GM12878 (cell line): ENCODE measurements at regions not wholly inside any gene's neighbourhood (a gene's known extent, or its start where the extent isn't known, plus 50 kb on each side); places are given as distances from the start of the nearest gene placed in this dataset.

ENCODE experiments used
- ATAC-seq: fragments of 200-7000 bp; cut with Tn5 transposase; 3 replicates; pipeline ENCODE4 v1.9.1; 2020; ENCODE audit warnings: mild to moderate bottlenecking, moderate library complexity
- BruUV-seq: library from RNA; stranded (reverse); fragments of 400-500 nt; replicated peaks from 2 replicates; lab custom pipeline; 2021; lab: Mats Ljungman, UMichigan
- CTCF ChIA-PET: fragments of 300-600 bp; sonication (Branson Sonifier 250); formaldehyde crosslinking; extraction: SDS; loops from one replicate; lab custom pipeline; 2021; ENCODE audit warnings: inconsistent platforms; lab: Yijun Ruan, JAX
- POLR2A ChIA-PET: fragments of 350-600 bp; formaldehyde crosslinking; extraction: SDS; loops from one replicate; lab custom pipeline; 2021; ENCODE audit warnings: inconsistent platforms; lab: Charles Lee
- RAD21 ChIA-PET: fragments of 300-600 bp; sonication (Branson Sonifier 250); formaldehyde crosslinking; loops from one replicate; lab custom pipeline; 2023; ENCODE audit warnings: antibody characterized with exemption; ENCODE audit not compliant: unreplicated experiment; lab: Charles Lee
- SMC1A ChIA-PET: fragments of 300-600 bp; sonication (Branson Sonifier 250); formaldehyde crosslinking; loops from one replicate; lab custom pipeline; 2023; ENCODE audit not compliant: unreplicated experiment, uncharacterized antibody; lab: Charles Lee
- DNase-seq: peaks from one replicate; pipeline ENCODE4 v3.0.0-alpha.2; 2011; ENCODE audit warnings: low read depth, low spot score
- FAIRE-seq: peaks from 3 replicates; lab custom pipeline; 2011; peaks lifted over from hg19 to GRCh38; lab: Jason Lieb, UNC
- H2AFZ ChIP-seq: 2 replicates; pipeline ENCODE4 v1.6.0; 2011; ENCODE audit warnings: low read depth, low read length, control low read depth; ENCODE audit not compliant: control insufficient read depth
- H3K27ac ChIP-seq: 2 replicates; pipeline ENCODE4 v1.5.1; 2011; ENCODE audit warnings: control low read depth; ENCODE audit not compliant: control insufficient read depth, insufficient read depth
- H3K27me3 ChIP-seq, 2 experiments: replicated peaks in 1 of 2; 2 replicates each; pipeline versions ENCODE4 v1.6.0 to v1.6.1; 2011; ENCODE audit warnings: low read length in 1 of 2; ENCODE audit not compliant: control insufficient read depth in 2 of 2, insufficient read depth in 2 of 2
- H3K36me3 ChIP-seq, 2 experiments: 2 replicates each; pipeline ENCODE4 v1.5.1; 2011; ENCODE audit warnings: low read length in 1 of 2; ENCODE audit not compliant: control insufficient read depth in 2 of 2, insufficient read depth in 2 of 2
- H3K4me1 ChIP-seq: 2 replicates; pipeline ENCODE4 v1.6.1; 2011; ENCODE audit warnings: mild to moderate bottlenecking, low read length, moderate library complexity, mixed read lengths; ENCODE audit not compliant: control insufficient read depth, insufficient read depth
- H3K4me2 ChIP-seq: 2 replicates; pipeline ENCODE4 v1.6.0; 2011; ENCODE audit warnings: control low read depth; ENCODE audit not compliant: control insufficient read depth, insufficient read depth
- H3K4me3 ChIP-seq: fragments of 200-600 bp; sonication (generic); 2 replicates; pipeline ENCODE4 v1.5.1; 2016
- H3K79me2 ChIP-seq: 2 replicates; pipeline ENCODE4 v1.6.0; 2011; ENCODE audit warnings: low read length; ENCODE audit not compliant: control insufficient read depth, insufficient read depth
- H3K9ac ChIP-seq: 2 replicates; pipeline ENCODE4 v1.8.0; 2011; ENCODE audit warnings: low read length, control low read depth, mixed read lengths; ENCODE audit not compliant: control insufficient read depth, insufficient read depth
- H3K9me3 ChIP-seq: replicated peaks from 3 replicates; pipeline ENCODE4 v1.5.1; 2011; ENCODE audit warnings: mild to moderate bottlenecking, low read length; ENCODE audit not compliant: control insufficient read depth, insufficient read depth
- H4K20me1 ChIP-seq: 2 replicates; pipeline ENCODE4 v1.6.0; 2011; ENCODE audit not compliant: control insufficient read depth, insufficient read depth
- CBFB ChIP-seq: IDR thresholded peaks from 2 replicates; pipeline ENCODE4 v1.6.1; 2016; ENCODE audit warnings: antibody characterized with exemption, low read depth
- FOXM1 ChIP-seq: IDR thresholded peaks from 2 replicates; pipeline ENCODE4 v1.6.1; 2012; ENCODE audit warnings: low read depth, mild to moderate bottlenecking, inconsistent platforms, low read length, moderate library complexity
- NR2C2 ChIP-seq: IDR thresholded peaks from 2 replicates; pipeline ENCODE4 v1.6.1; 2011; ENCODE audit warnings: borderline replicate concordance, low read depth; ENCODE audit not compliant: control insufficient read depth, insufficient read length
- POLR2AphosphoS2 ChIP-seq: IDR thresholded peaks from 2 replicates; pipeline ENCODE4 v1.6.1; 2011; ENCODE audit warnings: low read depth, mild to moderate bottlenecking, low read length, improper control_type of control experiment, moderate library complexity
- POLR2AphosphoS5 ChIP-seq: IDR thresholded peaks from 2 replicates; pipeline ENCODE4 v1.6.1; 2011; ENCODE audit warnings: mild to moderate bottlenecking, low read length, inconsistent platforms
- POU2F2 ChIP-seq: IDR thresholded peaks from 3 replicates; pipeline ENCODE4 v1.6.1; 2011; ENCODE audit warnings: low read depth, mild to moderate bottlenecking, low read length, borderline replicate concordance
- RAD21 ChIP-seq: IDR thresholded peaks from 2 replicates; pipeline ENCODE4 v1.6.1; 2011; ENCODE audit warnings: mild to moderate bottlenecking, low read depth, low read length, moderate library complexity; ENCODE audit not compliant: insufficient read depth
- RUNX3 ChIP-seq: IDR thresholded peaks from 2 replicates; pipeline ENCODE4 v1.6.1; 2012; ENCODE audit warnings: low read length, inconsistent platforms
- TCF12 ChIP-seq: IDR thresholded peaks from 2 replicates; pipeline ENCODE4 v1.6.1; 2011; ENCODE audit warnings: low read depth, mild to moderate bottlenecking, low read length
- TCF3 ChIP-seq: IDR thresholded peaks from 2 replicates; pipeline ENCODE4 v1.6.1; 2012; ENCODE audit warnings: low read depth, mild to moderate bottlenecking, low read length, borderline replicate concordance; ENCODE audit not compliant: insufficient read depth
- WGBS: methylation state at CpG from one replicate; pipeline ENCODE4 v1.1.6; 2016; ENCODE audit warnings: low lambda C conversion rate; ENCODE audit not compliant: insufficient replicate concordance, insufficient coverage; ENCODE audit errors: missing lambda C conversion rate; 5-methylcytosine and 5-hydroxymethylcytosine counted together
- in situ Hi-C: fragments of 300-500 bp; cut with MboI; formaldehyde crosslinking; loops from 9 replicates; pipeline ENCODE4 v1.14.3; 2018; ENCODE audit warnings: mixed read lengths
- intact Hi-C: fragments of 100-400 bp; cut with micrococcal nuclease; formaldehyde crosslinking; loops from one replicate; pipeline ENCODE4 v1.14.2; 2022; ENCODE audit not compliant: unreplicated experiment
- TF ChIP-seq, protein P1 (sequence below): IDR thresholded peaks from 2 replicates; pipeline ENCODE4 v1.6.1; 2012; ENCODE audit warnings: mild to moderate bottlenecking, low read depth, low read length
- TF ChIP-seq, protein P2 (sequence below): IDR thresholded peaks from 2 replicates; pipeline ENCODE4 v1.6.1; 2012; ENCODE audit warnings: low read depth, low read length, improper control_type of control experiment

- no peak for TF ChIP-seq TCF3
- TF ChIP-seq CBFB, result no peak
- TF ChIP-seq, protein P1, sequence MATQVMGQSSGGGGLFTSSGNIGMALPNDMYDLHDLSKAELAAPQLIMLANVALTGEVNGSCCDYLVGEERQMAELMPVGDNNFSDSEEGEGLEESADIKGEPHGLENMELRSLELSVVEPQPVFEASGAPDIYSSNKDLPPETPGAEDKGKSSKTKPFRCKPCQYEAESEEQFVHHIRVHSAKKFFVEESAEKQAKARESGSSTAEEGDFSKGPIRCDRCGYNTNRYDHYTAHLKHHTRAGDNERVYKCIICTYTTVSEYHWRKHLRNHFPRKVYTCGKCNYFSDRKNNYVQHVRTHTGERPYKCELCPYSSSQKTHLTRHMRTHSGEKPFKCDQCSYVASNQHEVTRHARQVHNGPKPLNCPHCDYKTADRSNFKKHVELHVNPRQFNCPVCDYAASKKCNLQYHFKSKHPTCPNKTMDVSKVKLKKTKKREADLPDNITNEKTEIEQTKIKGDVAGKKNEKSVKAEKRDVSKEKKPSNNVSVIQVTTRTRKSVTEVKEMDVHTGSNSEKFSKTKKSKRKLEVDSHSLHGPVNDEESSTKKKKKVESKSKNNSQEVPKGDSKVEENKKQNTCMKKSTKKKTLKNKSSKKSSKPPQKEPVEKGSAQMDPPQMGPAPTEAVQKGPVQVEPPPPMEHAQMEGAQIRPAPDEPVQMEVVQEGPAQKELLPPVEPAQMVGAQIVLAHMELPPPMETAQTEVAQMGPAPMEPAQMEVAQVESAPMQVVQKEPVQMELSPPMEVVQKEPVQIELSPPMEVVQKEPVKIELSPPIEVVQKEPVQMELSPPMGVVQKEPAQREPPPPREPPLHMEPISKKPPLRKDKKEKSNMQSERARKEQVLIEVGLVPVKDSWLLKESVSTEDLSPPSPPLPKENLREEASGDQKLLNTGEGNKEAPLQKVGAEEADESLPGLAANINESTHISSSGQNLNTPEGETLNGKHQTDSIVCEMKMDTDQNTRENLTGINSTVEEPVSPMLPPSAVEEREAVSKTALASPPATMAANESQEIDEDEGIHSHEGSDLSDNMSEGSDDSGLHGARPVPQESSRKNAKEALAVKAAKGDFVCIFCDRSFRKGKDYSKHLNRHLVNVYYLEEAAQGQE, result no peak
These were observed 776.4 kb downstream of the TYW1 start (continued) for GRCh38 chr7:67773081-67773480.

- no peaks in the 10 kb centered on the region for H3K4me1 ChIP-seq
- FAIRE-seq, result no peak
- no TSS peak for BruUV-seq
These were observed 780.5 kb downstream of the TYW1 start for GRCh38 chr7:67777119-67777518.

More at GRCh38 chr7:67777119-67777518, 780.5 kb downstream of the TYW1 start:
- TF ChIP-seq POLR2AphosphoS2 (no peak), POU2F2 (no peak), FOXM1 (no peak), NR2C2 (no peak), RAD21 (no peak), RUNX3 (no peak), POLR2AphosphoS5 (no peak), TCF12 (no peak)
- TF ChIP-seq, protein P2, sequence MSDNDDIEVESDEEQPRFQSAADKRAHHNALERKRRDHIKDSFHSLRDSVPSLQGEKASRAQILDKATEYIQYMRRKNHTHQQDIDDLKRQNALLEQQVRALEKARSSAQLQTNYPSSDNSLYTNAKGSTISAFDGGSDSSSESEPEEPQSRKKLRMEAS, result no peak
- Histone ChIP-seq H3K27ac (no peak overlapping the region), H3K4me2 (no peak overlapping the region), H3K4me3 (no peak overlapping the region), H3K9ac (no peak overlapping the region), H3K27me3 (no peaks in the 10 kb centered on the region), H3K79me2 (no peaks in the 10 kb centered on the region), H3K9me3 (no peaks in the 10 kb centered on the region; the same call in 2 of the 3 replicates), H3K36me3 (no peaks in the 10 kb centered on the region), H2AFZ (no peak overlapping the region), H4K20me1 (no peaks in the 10 kb centered on the region)
- ATAC-seq, result no peak
- POLR2A ChIA-PET, result no interaction called here
- DNase-seq, result no peak
- 88% methylated on average over 3 of the region's 3 CpGs for WGBS
- SMC1A ChIA-PET, result no interaction called here
- intact Hi-C loops (no loop called here), in situ Hi-C loops (no loop called here)
- RAD21 ChIA-PET, result no interaction called here
- CTCF ChIA-PET, result no interaction called here
